GM10266 (cell line): ENCODE measurements at regions not wholly inside any gene's neighbourhood (a gene's known extent, or its start where the extent isn't known, plus 50 kb on each side); places are given as distances from the start of the nearest gene placed in this dataset.

Source experiments
- DNase-seq: peaks from one replicate; pipeline ENCODE4 v3.0.0; 2012; ENCODE audit errors: extremely low spot score
- TF ChIP-seq, protein P1 (sequence below): IDR thresholded peaks from 2 replicates; pipeline ENCODE4 v1.5.1; 2012; ENCODE audit warnings: mild to moderate bottlenecking, low read depth; ENCODE audit not compliant: control insufficient read depth, insufficient read depth; ENCODE audit errors: missing control alignments

DNA sequence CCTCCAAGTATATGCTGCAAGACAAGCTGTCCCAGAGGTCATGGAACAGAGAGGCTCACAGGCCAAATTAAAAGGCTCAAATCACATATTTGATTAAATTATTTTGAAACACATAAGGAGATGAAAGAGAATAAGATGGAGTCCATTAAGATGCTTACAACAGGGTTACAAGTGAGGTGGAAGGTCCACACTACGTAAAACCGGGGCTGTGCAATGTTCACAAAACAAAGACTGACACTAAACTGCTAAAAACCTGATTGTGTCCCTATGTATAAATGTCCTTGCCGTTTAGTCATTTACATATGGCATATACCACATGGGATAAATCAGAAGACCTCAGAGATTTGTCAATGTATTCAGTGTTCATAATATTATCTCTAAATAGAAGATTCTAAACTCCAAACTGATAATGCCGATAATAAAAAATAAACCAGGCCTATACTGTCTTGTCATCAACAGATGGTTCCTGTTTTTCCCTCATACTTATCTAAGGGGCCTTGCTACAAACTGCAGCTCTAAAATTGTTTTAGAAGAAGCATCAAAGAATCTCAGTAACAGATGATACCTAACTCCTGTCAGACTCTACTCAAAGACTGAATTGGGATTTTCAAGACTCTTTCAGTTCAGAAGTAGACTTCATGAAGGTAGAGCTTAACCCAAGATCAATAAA lies 51.8 kb upstream of the RIPOR2 start:
- TF ChIP-seq, protein P1, sequence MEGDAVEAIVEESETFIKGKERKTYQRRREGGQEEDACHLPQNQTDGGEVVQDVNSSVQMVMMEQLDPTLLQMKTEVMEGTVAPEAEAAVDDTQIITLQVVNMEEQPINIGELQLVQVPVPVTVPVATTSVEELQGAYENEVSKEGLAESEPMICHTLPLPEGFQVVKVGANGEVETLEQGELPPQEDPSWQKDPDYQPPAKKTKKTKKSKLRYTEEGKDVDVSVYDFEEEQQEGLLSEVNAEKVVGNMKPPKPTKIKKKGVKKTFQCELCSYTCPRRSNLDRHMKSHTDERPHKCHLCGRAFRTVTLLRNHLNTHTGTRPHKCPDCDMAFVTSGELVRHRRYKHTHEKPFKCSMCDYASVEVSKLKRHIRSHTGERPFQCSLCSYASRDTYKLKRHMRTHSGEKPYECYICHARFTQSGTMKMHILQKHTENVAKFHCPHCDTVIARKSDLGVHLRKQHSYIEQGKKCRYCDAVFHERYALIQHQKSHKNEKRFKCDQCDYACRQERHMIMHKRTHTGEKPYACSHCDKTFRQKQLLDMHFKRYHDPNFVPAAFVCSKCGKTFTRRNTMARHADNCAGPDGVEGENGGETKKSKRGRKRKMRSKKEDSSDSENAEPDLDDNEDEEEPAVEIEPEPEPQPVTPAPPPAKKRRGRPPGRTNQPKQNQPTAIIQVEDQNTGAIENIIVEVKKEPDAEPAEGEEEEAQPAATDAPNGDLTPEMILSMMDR = no peak
- no peak for DNase-seq

DNA sequence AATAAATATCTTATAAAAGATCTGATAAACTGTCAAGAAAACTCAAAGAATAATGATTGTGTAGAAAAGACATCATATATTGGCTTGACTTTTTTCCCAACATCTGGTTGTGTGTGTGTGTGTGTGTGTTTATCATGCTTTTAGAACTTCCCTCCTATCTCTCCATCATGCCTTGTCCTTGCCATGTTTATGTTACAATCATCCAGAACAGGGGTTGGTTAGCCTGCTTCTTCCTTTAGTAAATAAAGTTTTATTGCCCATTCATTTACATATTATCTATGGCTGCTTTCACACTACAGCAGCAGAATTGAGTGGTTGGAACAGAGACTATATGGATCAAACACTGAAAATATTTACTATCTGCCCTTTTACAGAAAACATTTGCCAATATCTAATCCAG lies 52.8 kb upstream of the RIPOR2 start:
- TF ChIP-seq, protein P1 = no peak
- no peak for DNase-seq

DNA sequence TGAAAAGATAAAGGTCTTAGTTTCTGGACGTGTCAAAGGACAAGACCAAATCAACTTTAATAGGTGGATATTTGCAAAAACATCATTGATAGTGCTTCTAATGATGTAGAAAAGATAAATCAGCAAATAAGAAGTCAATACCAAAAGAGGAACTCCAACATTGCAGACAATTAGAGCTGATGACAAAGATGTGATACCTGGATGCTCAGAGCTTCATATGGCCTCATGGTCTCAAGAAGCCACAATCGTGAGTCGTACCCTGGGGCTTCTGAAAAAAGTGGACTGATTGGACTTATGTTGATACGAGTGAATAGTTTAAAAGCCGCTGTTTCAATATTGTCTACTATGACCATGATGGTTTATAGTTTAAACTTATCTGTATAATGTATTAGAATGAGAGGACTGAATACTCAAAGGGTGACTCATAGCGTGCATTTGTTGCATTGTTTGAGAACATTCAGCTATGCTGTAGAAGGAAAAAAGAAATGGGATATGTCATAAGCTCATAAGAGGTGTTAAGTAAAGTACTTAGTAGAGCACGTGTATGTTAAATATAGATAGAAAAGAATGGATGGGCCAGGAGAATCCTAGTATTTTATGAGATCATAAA lies 54.6 kb upstream of the RIPOR2 start:
- TF ChIP-seq, protein P1 = no peak
- no peak for DNase-seq

DNA sequence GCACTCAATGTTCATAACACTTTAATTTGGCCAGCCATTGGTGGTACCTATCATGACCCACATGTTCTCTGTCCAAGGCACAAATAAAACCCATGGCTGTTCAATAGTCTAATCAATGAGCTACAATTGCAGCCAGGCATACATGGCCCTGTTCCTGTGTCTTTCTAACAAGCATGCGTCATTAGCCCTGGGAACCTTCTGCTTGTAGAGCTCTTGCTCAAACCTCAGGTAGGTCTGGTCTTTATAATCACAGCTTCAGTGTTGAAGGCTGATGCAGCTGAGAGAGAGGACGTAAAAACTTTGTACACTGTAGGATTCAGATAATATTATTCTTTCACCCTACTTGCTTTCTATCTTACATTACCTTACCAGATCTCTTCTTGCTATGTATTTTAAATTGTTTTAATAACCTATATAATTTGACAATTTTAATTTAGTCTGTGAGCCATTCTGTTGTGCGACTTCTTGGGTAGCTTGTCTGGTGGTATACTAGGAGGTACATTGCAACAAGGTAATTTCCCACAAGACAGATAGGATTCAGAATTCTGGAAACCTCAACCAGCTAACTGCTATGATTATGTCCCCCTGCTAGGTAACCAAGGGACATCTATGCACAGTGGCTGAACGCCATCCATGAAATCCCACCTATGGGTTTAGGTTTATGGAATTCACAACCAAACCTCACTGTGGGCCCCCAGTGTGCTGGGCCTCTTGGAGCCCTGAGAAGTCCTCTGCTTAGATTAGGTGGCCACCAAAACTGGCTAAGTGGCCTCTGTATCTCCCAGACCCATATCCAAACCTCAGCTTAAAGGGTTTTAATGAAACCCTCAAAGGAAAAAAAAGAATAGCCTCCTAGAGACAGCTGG lies 55.4 kb upstream of the RIPOR2 start:
- TF ChIP-seq, protein P1 = peak; percentile 1

DNA sequence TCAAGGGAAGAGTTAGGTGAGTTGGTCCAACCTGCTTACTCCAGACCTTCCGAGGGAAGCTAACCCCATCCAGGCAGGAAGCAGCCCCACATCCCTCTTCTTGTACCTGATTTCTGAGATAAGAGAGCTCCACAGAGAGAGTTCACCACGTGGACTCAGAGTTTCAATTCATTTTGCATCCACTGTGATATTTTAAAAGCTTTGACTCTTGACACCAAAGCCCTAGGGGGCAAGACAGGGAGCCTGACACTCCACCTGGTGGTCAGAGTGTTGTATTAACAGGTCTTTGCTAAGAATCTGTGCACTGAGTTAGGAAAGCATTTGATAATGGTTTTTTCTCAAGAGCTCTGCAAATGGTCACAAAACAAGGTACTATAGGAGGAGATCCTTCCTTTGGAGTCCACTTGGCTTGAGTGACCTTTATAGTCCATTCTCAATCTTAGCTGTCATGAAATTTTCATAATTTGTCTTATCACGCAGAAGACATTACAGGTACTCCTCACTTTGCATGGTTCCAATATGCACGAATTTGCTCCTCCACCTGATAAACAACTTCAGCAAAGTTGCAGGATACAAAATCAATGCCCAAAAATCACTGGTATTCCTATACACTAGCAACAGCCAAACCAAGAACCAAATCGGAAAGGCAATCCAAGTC lies 56.2 kb upstream of the RIPOR2 start:
- TF ChIP-seq, protein P1 = peak; percentile 75
- DNase-seq = peak; percentile 55

More for the DNA sequence above, 55.4 kb upstream of the RIPOR2 start:
- DNase-seq = no peak

DNA sequence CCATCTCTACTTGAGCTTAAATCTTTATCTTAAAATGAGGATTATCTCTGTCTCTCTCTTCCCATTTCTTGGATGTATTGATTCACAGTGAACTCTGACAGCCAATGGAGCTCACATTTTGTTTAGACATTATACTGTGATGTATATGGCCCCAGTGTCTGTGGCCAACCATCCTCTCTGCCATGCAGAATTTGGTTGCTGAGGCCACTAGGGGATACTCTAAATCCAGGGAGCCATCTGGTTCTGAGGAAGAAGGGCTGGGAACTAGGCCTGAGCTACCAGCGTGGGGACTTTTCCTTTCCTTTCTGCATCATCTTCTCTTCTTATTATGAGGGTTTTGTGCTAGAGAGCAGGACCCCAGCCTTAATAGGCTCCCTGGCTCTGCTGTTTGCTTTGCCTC lies 59.1 kb upstream of the RIPOR2 start:
- TF ChIP-seq, protein P1 = no peak
- DNase-seq = no peak
